ENCODE measurements at regions not wholly inside any gene's neighbourhood (a gene's known extent, or its start where the extent isn't known, plus 50 kb on each side); places are given as distances from the start of the nearest gene placed in this dataset.

DNA sequence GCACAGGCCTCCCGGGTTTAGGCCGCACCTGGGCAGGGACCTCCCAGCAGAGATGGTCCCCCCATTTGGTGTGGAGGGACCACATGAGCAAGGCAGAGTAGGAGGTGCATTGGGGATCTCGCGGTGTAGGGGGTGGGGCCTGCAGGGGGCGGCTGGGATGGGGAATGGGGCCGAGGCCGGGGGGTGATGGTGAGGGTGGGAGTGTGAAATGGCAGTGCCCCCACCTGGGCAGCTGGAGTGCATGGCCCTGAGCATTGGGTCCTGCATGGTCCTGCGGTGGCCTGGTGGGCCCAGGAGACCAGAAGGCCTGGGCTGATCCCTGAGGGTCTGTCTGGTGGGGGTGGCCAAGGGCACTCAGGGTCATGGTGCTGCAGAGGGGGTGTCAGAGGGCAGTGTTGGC is 111.8 kb downstream of the KIF26A start:
- peaks cover 3% of the 10 kb centered on the region in 2 donors for H3K27me3 Mint-ChIP-seq
- Histone ChIP-seq H3K27ac (ENCODE audit: low read length) (no peak overlapping the region), H3K9me3 (no peaks in the 10 kb centered on the region), H3K4me3 (ENCODE audit: control insufficient read depth in 1 of 2, extremely low read depth in 1 of 2, low read length in 1 of 2) (no peak overlapping the region), H3K4me1 (ENCODE audit: control insufficient read depth in 1 of 2, extremely low read depth in 1 of 2, insufficient read depth in 2 of 2, low read length in 2 of 2) (no peaks in the 10 kb centered on the region), H3K36me3 (ENCODE audit: control insufficient read depth in 2 of 2, extremely low read depth in 1 of 2, insufficient read depth in 1 of 2, low read length in 1 of 2) (no peaks in the 10 kb centered on the region), H3K27me3 (replicated peaks in 1 of 2; ENCODE audit: control insufficient read depth in 2 of 2, extremely low read depth in 1 of 2, insufficient read depth in 2 of 2, low read length in 1 of 2) (peaks cover 0 to 20% of the 10 kb centered on the region in 2 experiments)
- no peak overlapping the region for H3K27ac Mint-ChIP-seq
- ChIA-PET CTCF (no interaction called here), POLR2A (no interaction called here)
- H3K36me3 Mint-ChIP-seq = no peaks in the 10 kb centered on the region
- 92% methylated on average over 6 of the region's 8 CpGs for WGBS (ENCODE audit: insufficient coverage)
- H3K4me3 Mint-ChIP-seq = no peak overlapping the region
- peaks cover 0 to 2% (median 0%) of the 10 kb centered on the region in 3 donors for H3K9me3 Mint-ChIP-seq
- DNase-seq (peak in 1 of 35 experiments; percentile 10), ATAC-seq (replicated peaks in 1 of 4) (no peak)
- H3K4me1 Mint-ChIP-seq = no peaks in the 10 kb centered on the region

DNA sequence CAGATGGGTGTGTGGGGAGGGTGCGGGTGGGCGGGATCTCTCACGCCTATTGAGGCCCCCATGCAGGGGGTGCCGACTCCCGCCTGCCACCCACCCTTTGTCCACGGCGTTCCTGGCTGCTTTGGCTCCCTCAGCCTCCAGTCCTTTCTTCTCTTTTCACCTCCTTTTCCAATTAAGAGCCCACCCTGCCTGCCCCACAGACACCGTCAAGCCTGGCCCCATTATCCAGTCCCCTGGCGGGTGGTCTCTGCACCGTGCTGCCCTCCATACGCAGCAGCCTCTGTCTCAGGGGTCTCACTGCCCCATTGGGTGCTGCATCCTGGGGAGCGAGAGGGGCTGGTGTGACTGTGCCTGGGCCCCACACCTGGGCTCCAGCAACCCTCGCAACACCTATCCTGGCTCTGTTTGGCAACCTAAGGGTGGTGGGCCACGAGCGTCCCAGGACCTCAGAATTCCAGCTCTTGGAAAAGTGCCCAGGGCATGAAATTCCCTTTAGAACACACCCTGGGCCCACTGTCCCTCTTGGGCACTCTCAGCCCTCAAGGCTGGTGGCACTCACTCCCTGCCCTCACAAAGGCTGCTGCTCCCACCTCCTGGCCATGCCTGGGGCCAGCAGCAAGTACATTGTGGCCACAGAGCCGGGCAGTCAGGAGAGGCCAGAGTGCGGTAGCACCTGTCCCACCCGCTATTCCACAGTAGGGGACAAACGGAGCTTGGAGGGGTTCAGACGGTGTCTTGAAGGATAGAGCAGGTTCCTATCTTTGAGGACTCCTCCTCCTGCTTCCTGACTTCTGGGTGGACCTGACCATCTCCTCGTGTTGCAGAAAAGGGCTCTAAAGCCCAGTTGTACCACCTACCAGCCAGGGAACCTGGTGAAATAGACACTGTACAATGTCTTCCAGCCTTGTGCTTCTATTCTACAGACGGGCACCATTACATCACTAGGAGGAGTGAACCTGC is 114.1 kb downstream of the KIF26A start:
- Histone ChIP-seq H3K4me3 (ENCODE audit: control insufficient read depth in 1 of 2, extremely low read depth in 1 of 2, low read length in 1 of 2) (no peak overlapping the region), H3K4me1 (ENCODE audit: control insufficient read depth in 1 of 2, extremely low read depth in 1 of 2, insufficient read depth in 2 of 2, low read length in 2 of 2) (no peaks in the 10 kb centered on the region), H3K36me3 (ENCODE audit: control insufficient read depth in 2 of 2, extremely low read depth in 1 of 2, insufficient read depth in 1 of 2, low read length in 1 of 2) (no peaks in the 10 kb centered on the region), H3K27me3 (replicated peaks in 1 of 2; ENCODE audit: control insufficient read depth in 2 of 2, extremely low read depth in 1 of 2, insufficient read depth in 2 of 2, low read length in 1 of 2) (peaks cover 0 to 21% of the 10 kb centered on the region in 2 experiments), H3K9me3 (no peaks in the 10 kb centered on the region), H3K27ac (ENCODE audit: low read length) (no peak overlapping the region)
- peaks cover 19 to 21% of the 10 kb centered on the region in 2 donors for H3K27me3 Mint-ChIP-seq
- 77% methylated on average over 16 of the region's 22 CpGs for WGBS (ENCODE audit: insufficient coverage)
- ATAC-seq (replicated peaks in 1 of 4) (no peak), DNase-seq (no peak)
- H3K9me3 Mint-ChIP-seq = no peaks in the 10 kb centered on the region
- no peak overlapping the region for H3K4me3 Mint-ChIP-seq
- H3K4me1 Mint-ChIP-seq = no peaks in the 10 kb centered on the region
- no peaks in the 10 kb centered on the region for H3K36me3 Mint-ChIP-seq
- POLR2A ChIA-PET = no interaction called here
- no peak overlapping the region for H3K27ac Mint-ChIP-seq
- CTCF ChIA-PET = no interaction called here

GRCh38 chr14:104253223-104253822 is 114.9 kb downstream of the KIF26A start:
- no peak overlapping the region for H3K27ac Mint-ChIP-seq

GRCh38 chr14:104253901-104254353 is 115.5 kb downstream of the KIF26A start:
- H3K27me3 Mint-ChIP-seq = peaks cover 26 to 28% of the 10 kb centered on the region in 2 donors
- H3K9me3 ChIP-seq = no peaks in the 10 kb centered on the region
- ChIA-PET POLR2A (no interaction called here), CTCF (no interaction called here)
- H3K27ac ChIP-seq (ENCODE audit: low read length) = no peak overlapping the region
- H3K27me3 ChIP-seq (replicated peaks in 1 of 2; ENCODE audit: control insufficient read depth in 2 of 2, extremely low read depth in 1 of 2, insufficient read depth in 2 of 2, low read length in 1 of 2) = peaks cover 0 to 17% of the 10 kb centered on the region in 2 experiments
- H3K36me3 ChIP-seq (ENCODE audit: control insufficient read depth in 2 of 2, extremely low read depth in 1 of 2, insufficient read depth in 1 of 2, low read length in 1 of 2) = no peaks in the 10 kb centered on the region
- 82% methylated on average over 16 of the region's 16 CpGs for WGBS (ENCODE audit: insufficient coverage)
- H3K27ac Mint-ChIP-seq = no peak overlapping the region
- ATAC-seq (replicated peaks in 1 of 4) (no peak), DNase-seq (no peak)
- H3K4me1 Mint-ChIP-seq = no peaks in the 10 kb centered on the region
- no peaks in the 10 kb centered on the region for H3K4me1 ChIP-seq (ENCODE audit: control insufficient read depth in 1 of 2, extremely low read depth in 1 of 2, insufficient read depth in 2 of 2, low read length in 2 of 2)
- no peaks in the 10 kb centered on the region for H3K36me3 Mint-ChIP-seq
- no peak overlapping the region for H3K4me3 ChIP-seq (ENCODE audit: control insufficient read depth in 1 of 2, extremely low read depth in 1 of 2, low read length in 1 of 2)
- H3K4me3 Mint-ChIP-seq = no peak overlapping the region
- H3K9me3 Mint-ChIP-seq = no peaks in the 10 kb centered on the region

More at GRCh38 chr14:104253223-104253822, 114.9 kb downstream of the KIF26A start:
- WGBS (ENCODE audit: insufficient coverage) = 76% methylated on average over 17 of the region's 19 CpGs
- H3K27ac ChIP-seq (ENCODE audit: low read length) = no peak overlapping the region
- Mint-ChIP-seq H3K36me3 (no peaks in the 10 kb centered on the region), H3K4me1 (no peaks in the 10 kb centered on the region), H3K4me3 (no peak overlapping the region), H3K27me3 (peaks cover 26% of the 10 kb centered on the region in 2 donors), H3K9me3 (no peaks in the 10 kb centered on the region)
- no peak overlapping the region for H3K4me3 ChIP-seq (ENCODE audit: control insufficient read depth in 1 of 2, extremely low read depth in 1 of 2, low read length in 1 of 2)
- CTCF ChIA-PET = no interaction called here
- H3K27me3 ChIP-seq (replicated peaks in 1 of 2; ENCODE audit: control insufficient read depth in 2 of 2, extremely low read depth in 1 of 2, insufficient read depth in 2 of 2, low read length in 1 of 2) = peaks cover 0 to 17% of the 10 kb centered on the region in 2 experiments
- POLR2A ChIA-PET = no interaction called here
- no peaks in the 10 kb centered on the region for H3K36me3 ChIP-seq (ENCODE audit: control insufficient read depth in 2 of 2, extremely low read depth in 1 of 2, insufficient read depth in 1 of 2, low read length in 1 of 2)
- no peaks in the 10 kb centered on the region for H3K4me1 ChIP-seq (ENCODE audit: control insufficient read depth in 1 of 2, extremely low read depth in 1 of 2, insufficient read depth in 2 of 2, low read length in 2 of 2)
- no peak for DNase-seq
- no peaks in the 10 kb centered on the region for H3K9me3 ChIP-seq
- no peak for ATAC-seq (replicated peaks in 1 of 4)

DNA sequence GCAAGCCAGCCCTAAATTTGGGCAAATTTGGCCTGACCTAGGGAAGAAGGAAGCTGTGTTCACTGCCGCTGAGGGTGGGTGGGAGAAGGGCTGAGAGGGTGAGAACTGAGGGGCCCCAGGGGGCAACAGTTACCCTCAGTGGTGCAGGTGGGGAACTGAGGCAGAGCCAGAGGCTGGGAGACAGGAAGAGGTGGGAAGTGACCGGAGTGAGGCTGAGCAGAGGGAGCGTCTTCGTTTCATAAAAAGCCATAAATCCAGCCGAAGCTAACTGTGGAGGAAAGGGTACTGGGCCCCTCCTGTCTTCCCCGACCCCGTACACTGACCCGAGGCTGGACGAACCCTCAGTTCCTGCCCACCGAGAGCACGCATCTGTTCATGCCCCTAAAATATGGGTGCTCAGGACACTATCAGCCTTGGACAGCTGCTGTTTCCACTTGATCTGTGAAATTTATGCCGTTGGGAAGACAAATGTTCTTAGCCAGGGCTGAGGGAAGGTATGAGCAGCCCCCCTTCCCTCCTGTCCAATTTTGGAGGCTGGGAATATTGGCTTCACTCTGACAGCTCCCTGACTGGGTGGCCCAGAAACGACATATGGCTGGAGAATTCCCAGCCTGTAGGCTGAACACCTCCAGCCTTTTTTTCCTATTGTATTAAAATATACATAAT is 116.5 kb downstream of the KIF26A start:
- Mint-ChIP-seq H3K36me3 (no peaks in the 10 kb centered on the region), H3K27me3 (peaks cover 26 to 30% of the 10 kb centered on the region in 2 donors), H3K27ac (no peak overlapping the region), H3K4me1 (no peaks in the 10 kb centered on the region), H3K4me3 (no peak overlapping the region), H3K9me3 (peaks cover 0 to 2% (median 1%) of the 10 kb centered on the region in 3 donors)
- POLR2A ChIA-PET = no interaction called here
- Histone ChIP-seq H3K27me3 (replicated peaks in 1 of 2; ENCODE audit: control insufficient read depth in 2 of 2, extremely low read depth in 1 of 2, insufficient read depth in 2 of 2, low read length in 1 of 2) (peaks cover 0 to 17% of the 10 kb centered on the region in 2 experiments), H3K36me3 (ENCODE audit: control insufficient read depth in 2 of 2, extremely low read depth in 1 of 2, insufficient read depth in 1 of 2, low read length in 1 of 2) (no peaks in the 10 kb centered on the region), H3K4me3 (ENCODE audit: control insufficient read depth in 1 of 2, extremely low read depth in 1 of 2, low read length in 1 of 2) (no peak overlapping the region), H3K27ac (ENCODE audit: low read length) (no peak overlapping the region), H3K9me3 (no peaks in the 10 kb centered on the region), H3K4me1 (ENCODE audit: control insufficient read depth in 1 of 2, extremely low read depth in 1 of 2, insufficient read depth in 2 of 2, low read length in 2 of 2) (no peaks in the 10 kb centered on the region)
- ATAC-seq (replicated peaks in 1 of 4) (no peak), DNase-seq (no peak)
- CTCF ChIA-PET = no interaction called here
- 17% methylated on average over 9 of the region's 13 CpGs for WGBS (ENCODE audit: insufficient coverage)

- no CpG with 5 or more reads among the region's 2 CpGs for WGBS (ENCODE audit: insufficient coverage)
- H3K4me1 Mint-ChIP-seq = no peaks in the 10 kb centered on the region
- no peaks in the 10 kb centered on the region for H3K36me3 ChIP-seq (ENCODE audit: control insufficient read depth in 2 of 2, extremely low read depth in 1 of 2, insufficient read depth in 1 of 2, low read length in 1 of 2)
- no peaks in the 10 kb centered on the region for H3K9me3 ChIP-seq
- ChIA-PET POLR2A (no interaction called here), CTCF (no interaction called here)
- H3K27me3 ChIP-seq (replicated peaks in 1 of 2; ENCODE audit: control insufficient read depth in 2 of 2, extremely low read depth in 1 of 2, insufficient read depth in 2 of 2, low read length in 1 of 2) = peaks cover 0 to 17% of the 10 kb centered on the region in 2 experiments
- ATAC-seq (replicated peaks in 1 of 4) (no peak), DNase-seq (no peak)
- no peaks in the 10 kb centered on the region for H3K36me3 Mint-ChIP-seq
- no peak overlapping the region for H3K27ac ChIP-seq (ENCODE audit: low read length)
- no peak overlapping the region for H3K27ac Mint-ChIP-seq
- H3K27me3 Mint-ChIP-seq = peaks cover 26 to 30% of the 10 kb centered on the region in 2 donors
- no peak overlapping the region for H3K4me3 ChIP-seq (ENCODE audit: control insufficient read depth in 1 of 2, extremely low read depth in 1 of 2, low read length in 1 of 2)
- H3K4me3 Mint-ChIP-seq = no peak overlapping the region
- H3K9me3 Mint-ChIP-seq = peaks cover 0 to 10% (median 7%) of the 10 kb centered on the region in 3 donors
- H3K4me1 ChIP-seq (ENCODE audit: control insufficient read depth in 1 of 2, extremely low read depth in 1 of 2, insufficient read depth in 2 of 2, low read length in 2 of 2) = no peaks in the 10 kb centered on the region
Measured at GRCh38 chr14:104256025-104256424, 117.6 kb downstream of the KIF26A start.
